ENCODE measurements at regions not wholly inside any gene's neighbourhood (a gene's known extent, or its start where the extent isn't known, plus 50 kb on each side); places are given as distances from the start of the nearest gene placed in this dataset.
"Not testable (repeated sequence)": the region's sequence is repeated elsewhere in the genome, so short reads cannot be mapped to it uniquely, and the experiment has no call there.

DNA sequence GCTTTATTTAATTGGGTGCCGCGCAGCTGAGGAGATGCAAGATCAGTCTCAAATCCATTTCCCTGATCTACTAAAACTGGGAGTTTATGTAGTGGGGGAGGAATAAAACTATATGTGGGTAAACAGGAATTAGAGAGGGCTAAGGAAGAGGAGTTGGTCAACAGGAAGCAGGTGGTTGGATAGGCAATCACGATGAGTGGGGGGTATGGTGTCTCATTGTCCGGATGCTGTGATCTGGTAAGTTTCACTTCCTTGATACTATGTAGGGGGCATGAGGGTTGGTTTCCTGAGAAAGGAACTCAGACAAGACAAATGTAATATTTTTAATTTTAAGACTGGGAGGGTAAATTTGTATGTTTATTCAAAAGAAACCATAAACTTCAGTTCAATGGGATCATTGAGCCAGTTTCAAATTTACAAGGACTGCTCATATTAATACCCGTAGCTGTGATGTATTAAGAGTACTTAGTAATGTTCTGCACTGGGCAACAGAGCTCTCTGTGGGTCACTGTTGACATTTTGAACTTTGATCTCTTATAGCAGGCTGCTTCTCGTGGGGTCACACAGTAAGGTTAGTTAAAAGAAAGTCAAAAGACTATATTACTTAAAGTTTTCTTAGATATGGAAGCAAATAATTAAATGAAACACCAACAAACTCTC, 786.2 kb upstream of the FBXO33 start:
- no peak for DNase-seq

DNA sequence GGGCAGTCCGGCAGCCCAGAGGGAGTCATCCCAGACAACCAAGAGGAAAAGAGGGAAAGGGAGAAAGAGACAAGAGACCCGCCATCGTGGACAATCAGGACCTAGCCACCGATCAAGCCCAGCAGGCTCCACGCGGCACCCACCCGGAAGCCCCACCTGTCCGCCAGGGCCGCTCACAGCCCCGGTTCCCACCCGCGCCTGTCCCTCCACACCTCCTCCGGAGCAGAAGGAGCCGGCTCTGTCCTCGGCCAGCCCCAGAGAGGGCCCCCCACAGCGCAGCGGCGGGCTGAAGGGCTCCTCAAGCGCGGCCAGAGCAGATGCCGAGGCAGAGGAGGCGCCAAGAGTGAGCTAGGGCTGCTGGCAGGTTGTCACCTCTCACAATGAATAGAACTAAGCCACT, 784.7 kb upstream of the FBXO33 start:
- no peak for DNase-seq

DNA sequence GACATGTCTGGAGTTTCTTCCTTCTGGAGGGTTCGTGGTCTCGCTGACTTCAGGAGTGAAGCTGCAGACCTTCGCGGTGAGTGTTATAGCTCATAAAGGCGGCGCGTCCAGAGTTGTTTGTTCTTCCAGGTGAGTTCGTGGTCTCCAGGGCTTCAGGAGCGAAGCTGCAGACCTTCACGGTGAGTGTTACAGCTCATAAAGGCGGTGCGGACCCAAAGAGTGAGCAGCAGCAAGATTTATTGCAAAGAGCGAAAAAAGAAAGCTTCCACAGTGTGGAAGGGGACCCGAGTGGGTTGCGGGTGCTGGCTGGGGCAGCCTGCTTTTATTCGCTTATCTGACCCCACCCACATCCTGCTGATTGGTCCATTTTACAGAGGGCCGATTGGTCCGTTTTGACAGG, 784.2 kb upstream of the FBXO33 start:
- not testable (repeated sequence) for DNase-seq

DNA sequence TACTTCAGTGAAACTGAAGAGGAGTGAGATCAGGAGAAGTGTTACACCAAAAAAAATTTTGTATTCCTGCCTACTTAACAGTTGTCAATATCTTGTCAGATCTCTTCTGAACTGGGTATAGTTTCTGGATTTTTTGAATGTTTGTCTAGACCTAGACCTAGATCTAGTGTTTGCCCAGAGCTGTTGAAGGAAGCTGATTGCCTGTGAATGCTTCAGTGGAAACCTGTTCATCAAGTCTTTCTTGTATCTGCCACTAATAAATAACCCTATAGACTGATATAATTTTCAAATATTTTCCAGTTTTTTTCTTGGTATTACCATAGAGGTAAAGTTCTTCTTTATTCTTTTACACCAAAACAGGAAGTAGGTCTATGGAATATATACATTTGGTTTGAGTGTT, 781.5 kb upstream of the FBXO33 start:
- DNase-seq, result no peak

DNA sequence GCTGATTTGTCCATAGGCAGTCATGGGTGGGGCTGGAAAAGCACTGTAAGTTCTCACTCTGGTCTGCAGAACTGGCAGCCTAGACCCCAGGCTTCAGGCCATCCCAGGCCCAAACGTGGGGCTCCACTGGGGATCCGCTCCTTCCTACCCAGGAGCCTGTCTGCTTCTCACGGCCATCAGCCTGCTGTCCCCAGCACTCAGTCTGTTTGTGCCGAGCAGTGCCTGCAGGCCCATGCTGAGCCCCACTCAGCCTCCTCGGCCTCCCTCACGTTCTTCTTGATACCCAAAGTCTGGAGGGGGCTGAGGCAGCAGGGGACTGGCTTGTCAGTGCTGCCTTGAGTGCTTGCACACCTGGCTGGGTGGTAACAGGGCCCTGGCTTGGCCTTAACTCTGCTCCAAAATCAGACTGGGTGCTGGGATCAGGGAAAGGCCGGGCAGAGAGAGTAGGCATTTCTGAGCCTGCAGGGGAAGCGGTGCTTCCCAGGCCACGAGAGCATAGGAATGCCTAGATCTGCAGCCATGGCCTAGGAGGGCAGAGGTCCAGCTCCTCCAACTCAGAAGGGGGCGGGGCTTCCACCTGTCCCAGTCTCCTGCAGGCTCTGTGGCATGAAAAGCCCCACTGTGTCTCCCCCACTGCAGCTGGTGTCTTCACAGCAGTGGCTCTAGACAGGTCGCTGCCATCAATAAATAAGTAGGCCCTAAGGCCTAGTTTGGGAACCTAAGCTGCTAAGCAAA, 772.4 kb upstream of the FBXO33 start:
- DNase-seq, result no peak

DNA sequence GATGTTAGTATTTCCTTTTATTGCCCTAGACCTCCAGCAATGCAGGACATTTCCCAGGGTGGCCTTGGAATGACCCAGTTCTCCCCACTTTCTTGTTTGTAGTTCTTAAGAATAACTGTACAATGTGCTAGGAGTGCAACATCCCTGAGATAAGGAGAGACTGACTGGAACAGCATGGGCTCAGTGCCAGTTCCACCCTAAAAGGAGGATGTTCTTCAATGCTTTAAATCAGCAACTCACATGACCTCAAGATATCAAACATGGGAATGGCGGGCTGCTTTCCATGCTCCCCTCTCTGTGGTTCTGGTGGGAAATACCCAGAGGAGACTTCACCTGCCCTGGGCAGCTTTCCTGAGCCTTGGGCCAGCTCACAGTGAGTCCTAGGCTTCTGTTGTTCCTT, 766.9 kb upstream of the FBXO33 start:
- no peak for DNase-seq

DNA sequence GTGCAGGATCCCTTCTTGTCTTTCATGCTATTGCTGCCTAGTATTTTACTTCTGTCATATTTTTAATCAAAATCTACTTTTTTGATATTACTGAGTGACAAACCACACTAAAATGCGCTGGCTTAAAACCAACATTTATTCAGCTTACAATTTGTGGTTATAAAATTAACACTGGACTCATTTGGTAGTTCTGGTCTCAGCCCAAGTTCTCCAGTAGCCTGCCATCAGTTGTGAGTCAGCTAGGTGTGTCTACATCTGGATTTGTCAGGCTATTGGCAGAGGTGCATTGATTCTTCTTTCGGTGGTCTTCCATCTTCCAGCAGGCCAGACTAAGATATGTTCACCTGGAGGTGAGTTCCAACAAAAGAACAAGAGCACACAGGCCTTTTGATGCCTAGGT, 765.1 kb upstream of the FBXO33 start:
- no peak for DNase-seq

DNA sequence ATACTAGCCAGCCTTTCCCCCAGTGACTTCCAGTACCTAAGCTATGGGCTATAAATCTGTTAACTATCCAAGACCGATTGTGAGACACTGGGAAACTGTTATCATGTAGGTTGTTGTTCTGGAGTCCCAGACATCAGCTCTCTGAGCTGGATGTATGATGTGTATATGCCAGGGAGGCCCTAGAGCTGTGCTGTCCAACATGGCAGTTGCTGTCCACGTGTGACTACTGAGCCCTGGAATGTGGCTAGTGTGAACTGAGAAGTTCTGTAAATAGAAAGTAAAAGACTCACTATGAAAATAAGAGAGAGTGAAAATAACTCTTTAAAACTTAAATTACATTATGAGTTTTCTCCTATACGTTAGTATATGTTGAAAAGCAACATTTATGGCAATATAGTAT, 755.8 kb upstream of the FBXO33 start:
- DNase-seq, result no peak

DNA sequence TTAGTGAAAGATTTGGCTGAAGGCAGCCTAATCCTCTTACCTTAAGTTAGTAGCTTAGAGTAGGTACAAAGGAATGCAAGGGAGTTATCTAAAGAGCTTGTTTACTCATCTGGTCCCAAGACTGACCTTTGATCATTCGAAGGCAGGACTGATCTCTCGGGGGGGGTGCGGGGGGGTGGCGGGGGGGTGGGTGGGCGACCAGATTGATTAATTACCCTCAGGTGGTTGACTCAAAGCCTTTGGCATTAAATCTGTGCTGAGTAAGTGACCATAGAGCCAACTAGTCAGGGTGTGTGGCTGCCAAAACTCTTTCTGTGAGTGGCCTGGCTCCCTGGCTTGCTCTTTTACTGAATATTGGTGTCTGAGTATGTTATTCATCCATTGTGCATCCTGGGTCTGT, 731.9 kb upstream of the FBXO33 start:
- DNase-seq, result no peak

DNA sequence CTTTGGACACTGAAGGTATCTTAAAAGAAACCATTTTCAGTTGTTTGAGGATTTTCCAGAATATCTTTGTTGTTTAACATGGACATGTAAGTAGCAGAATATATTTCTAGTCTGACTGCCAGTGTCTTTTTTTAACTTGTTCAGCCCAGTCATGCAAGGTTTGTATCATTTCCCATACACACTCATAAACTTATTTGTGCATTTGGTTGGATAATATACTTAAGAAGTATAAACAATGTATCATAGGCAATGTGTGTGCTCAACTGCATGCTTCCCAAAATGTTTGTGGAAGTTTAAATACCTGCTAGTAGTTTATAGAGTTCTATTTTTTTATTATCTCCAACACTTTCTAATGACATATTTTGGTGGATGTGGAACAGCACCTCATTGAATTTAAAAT, 707.4 kb upstream of the FBXO33 start:
- DNase-seq, result no peak

DNA sequence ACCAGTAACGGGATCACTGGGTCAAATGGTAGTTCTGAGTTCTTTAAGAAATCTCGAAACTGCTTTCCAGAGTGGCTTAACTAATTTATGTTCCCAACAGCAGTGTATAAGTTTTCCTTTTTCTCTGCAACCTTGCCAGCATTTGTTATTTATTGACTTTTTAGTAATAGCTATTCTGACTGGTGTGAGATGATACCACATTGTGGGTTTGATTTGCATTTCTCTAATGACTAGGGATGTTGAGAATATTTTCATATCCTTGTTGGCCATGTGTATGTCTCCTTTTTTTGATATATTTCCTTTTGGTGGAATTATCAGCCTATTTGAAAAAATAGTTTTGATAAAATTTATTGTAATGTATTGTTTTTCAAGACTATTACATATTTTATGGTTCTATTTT, 701.2 kb upstream of the FBXO33 start:
- DNase-seq, result no peak

DNA sequence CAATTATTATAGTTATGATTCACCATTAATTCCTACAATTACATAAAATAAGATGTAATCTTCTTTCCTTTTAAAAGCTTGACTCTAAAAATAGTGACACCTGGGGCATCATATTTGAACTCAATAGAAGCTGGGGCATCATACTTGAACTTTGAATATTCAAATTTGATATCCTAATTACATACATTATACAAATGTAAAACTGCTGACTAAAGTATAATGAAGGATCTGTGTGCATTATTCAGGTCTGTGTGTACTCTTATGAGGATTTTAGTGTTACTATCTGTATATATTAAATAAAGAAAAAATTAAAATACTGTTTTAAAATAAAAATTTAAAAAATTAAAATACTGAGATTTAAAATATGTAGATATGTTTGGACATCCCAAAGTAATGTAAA, 696.9 kb upstream of the FBXO33 start:
- no peak for DNase-seq

DNA sequence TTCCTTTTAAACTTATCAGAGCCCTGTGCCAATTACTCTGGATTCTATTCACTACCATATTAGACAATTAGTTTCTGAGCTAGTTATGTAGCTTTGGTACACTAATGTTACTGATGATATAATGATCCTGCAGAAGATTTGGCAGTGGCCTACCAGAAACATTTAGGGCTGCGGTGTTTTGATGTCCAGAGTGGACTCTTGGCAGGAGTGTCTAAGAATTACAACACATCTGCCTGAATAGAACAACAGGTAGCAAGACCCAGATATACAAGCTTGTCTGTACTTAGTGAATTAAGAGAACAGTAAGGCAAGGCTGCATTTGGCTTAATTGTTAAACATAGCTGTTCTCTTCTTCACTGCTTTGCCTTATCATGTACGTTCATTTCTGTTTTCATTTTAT, 691.6 kb upstream of the FBXO33 start:
- DNase-seq, result no peak

DNA sequence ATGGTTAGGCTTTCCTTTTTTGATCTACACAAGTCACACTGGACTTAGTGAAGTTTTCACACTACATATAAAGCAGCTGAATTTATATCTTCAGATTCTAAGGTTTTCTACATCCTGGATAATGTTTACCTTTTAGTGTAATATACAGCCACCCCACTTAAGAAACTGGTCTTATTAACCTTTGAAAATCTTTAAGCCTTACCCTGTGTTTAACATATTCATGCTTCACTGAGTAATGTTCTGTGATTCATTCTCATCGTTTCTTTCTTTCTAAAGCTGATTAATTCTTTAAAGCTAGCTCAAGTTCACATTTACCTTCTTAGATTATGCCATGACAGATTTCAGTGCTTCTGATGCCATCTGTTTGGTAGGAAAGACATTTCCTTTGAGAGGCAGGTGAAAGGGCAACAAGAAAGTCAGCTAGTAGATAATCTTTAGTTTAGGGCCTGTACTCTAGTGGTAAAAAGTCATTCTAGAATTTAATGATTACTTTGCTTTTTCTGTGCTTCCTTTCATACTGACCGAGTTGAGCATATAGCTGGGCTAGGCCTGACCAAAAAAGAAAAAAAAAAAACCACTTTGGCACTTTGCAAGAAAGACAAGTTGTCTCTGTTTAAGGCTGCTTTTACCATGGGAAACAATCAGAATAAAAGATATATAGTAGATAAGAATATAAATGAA, 690.9 kb upstream of the FBXO33 start:
- peak; percentile 38 for DNase-seq

DNA sequence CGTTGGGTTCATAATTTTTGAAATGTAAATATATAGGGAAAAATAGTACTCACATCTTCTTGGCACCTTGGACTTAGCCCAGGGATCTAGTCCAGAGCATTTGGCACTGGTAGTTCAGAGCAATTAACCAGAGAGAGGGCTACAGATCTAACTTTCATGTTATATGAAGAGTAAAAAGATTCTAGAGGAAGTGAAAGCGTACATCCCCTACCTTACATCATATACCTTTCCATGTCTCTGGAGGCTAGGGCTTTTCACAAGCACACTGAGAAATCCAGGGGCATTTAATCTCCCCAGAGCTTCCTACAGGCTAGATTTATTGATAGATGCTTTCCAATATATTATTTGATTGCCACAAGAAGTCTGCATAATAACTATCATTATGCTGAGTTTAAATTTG, 687.5 kb upstream of the FBXO33 start:
- no peak for DNase-seq

DNA sequence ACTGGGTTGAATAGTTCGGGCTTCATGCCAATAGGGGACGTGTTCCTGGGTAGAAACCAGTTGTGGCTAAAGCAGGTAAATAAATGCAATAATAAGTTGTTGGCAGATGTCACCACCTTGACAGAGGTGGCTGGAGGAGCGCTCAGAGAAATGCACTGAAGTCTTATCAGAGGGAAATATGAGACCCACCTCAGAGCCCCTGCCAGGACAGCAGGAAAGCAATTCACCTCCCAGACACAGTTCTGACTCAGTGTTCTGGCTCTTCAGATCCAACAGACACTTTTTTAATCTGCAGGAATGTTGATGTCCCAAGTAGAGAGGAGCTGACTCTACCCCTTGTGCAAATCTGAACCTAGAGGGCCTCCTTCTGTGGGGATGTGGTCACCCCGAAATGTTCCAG, 687.1 kb upstream of the FBXO33 start:
- DNase-seq, result no peak

DNA sequence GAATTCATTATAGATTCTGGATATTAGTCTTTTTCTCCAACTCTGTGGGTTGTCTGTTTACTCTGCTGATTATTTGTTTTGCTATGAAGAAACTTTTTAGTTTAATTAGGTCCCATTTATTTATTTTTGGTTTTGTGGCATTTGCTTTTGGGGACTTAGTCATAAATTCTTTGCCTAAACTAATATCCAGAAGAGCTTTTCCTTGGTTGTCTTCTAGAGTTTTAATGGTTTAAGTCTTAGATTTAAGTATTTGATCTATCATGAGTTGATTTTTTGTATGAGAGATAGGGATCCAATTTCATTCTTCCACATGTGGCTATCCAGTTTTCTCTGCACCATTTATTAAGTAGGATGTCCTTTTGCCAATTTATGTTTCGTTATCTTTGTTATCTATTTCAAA, 683.4 kb upstream of the FBXO33 start:
- no peak for DNase-seq

DNA sequence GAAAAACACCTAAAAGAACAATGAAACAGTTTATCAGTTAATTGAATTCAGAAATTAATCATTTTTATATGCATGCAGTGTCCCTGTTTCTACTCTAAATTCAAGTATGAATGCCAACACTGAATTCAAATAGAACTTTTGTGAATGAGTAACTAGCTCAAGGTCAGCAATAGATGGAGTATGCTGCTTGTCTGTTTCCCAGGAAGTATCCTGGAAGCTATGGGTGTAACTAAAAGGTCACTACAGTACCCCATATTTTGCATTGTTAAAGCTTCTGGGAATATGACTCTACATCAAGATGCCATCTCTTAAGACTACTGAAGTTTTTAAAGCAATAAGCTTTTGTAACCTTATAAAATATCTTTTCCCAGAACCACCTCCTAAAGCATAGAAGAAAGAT, 681.4 kb upstream of the FBXO33 start:
- no peak for DNase-seq

DNA sequence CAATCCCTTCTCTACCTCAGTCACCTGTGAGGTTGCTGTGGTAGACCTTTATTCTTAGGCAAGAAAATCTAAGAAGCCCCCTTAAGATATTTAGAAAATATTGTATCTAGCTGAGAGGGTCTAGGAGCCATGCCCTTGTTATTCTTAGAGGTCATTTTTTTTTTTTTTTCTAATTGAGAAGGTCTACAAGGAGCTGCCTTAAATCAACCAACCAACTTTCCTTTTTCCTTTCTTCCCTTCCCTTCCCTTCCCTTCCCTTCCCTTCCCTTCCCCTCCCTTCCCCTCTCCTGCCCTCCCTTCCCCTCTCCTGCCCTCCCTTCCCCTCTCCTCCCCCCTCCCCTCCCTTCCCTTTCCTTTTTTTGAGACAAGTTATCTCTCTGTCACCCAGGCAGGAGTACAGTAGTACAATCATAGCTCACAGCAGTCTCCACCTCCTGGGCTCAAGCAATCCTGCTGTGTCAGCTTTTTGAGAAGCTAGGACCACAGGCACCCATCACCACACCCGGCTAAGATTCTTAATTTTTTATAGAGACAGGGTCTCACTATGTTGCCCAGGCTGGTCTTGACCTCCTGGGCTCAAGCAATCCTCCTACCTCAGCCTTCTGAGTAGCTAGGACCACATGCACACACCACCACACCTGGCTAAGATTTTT, 668.4 kb upstream of the FBXO33 start:
- DNase-seq, result no peak

DNA sequence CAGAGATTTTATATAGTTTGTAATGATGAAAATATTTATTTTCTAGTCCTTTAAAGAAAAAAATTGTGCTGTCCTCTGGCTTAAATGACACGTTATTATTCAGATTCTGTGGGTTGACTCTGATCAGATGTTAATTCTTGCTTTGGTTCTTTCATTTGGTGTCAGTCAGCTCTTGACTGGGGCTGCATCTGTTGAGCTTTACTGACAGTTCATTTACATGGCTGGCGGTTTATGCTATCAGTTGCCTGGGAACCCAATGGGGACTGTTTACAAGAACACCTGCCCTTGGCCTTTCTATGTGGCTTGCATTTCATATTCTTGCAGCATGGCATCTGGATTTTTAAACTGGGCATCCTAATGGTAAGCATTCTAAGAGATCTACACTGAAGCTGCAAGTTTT, 667.1 kb upstream of the FBXO33 start:
- no peak for DNase-seq

DNA sequence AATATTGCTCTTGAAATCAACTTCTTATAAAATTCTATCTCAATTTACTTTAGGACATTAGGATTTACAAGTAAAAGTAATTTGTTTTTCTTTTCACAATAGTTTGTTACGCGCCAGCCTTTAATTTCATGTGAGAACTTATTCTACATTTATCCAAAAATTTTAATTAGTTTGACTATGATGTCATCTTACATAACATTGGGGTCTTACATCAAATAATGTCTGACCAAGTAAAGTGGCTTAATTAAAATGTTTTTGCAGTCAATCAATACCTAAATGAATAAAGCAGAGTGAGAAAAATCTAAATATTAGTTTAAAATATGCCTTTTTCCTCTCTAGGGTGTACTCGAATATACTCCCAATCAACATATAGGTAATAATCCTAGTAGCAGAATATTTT, 666.2 kb upstream of the FBXO33 start:
- DNase-seq, result no peak

DNA sequence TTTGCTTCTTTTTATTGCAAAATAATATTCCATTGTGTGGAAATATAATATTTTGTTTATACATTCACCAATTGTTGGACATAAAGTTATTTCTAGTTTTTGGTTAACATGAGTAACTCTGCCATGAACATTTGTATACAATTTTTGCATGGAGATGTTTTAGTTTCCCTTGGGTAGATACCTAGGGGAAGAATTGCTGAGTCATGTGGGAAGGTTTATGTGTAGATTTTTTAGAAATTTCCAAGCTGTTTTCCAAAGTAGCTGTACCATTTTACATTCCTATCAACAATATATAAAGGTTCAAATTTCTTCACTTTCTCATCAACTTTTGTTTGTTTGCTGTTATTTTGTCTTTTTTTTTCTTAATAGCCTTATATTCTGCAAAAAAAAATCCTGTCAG, 664.7 kb upstream of the FBXO33 start:
- no peak for DNase-seq

DNA sequence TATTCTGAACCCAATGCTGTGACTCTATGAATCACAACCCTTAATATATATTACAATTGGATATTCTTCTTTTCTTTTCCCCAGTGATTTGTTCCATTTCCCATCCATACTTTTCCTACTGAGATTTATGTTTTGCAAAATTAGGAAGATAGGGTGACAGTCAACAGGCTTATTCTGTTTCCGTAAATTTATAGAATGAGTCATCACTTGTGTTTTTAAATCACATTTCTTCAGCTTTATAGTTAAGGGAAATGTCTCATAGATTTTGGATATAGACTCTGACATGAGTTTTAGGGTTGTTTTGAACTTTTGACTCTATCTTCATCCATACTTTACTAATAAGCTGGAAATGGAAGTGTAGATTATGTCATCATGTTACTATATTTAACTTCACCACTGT, 661.6 kb upstream of the FBXO33 start:
- DNase-seq, result no peak

DNA sequence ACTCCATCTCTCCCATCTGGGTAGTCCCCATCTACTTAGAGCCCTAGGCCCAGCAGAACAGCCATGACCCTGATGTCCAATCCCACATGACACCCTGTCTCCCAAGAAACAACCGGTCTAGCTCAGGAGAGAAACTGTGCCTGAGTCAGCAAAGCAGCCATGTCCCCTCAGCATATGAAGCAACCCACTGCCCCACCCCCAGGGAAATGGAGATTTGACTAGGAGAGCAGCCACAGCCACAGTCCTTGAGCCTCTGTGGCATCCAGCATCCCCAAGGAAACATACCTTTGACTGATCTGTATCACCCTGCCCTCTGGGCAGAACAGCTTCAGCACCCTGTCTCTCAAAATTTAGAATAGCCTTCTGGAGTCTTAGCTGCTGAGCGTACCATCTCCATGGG, 641.9 kb upstream of the FBXO33 start:
- DNase-seq, result no peak
